HG03103 (cell line): ENCODE measurements at regions not wholly inside any gene's neighbourhood (a gene's known extent, or its start where the extent isn't known, plus 50 kb on each side); places are given as distances from the start of the nearest gene placed in this dataset.
"Not testable (repeated sequence)": the region's sequence is repeated elsewhere in the genome, so short reads cannot be mapped to it uniquely, and the experiment has no call there.

Experiments used
- ATAC-seq: cut with Tn5 transposase; IDR thresholded peaks from one replicate; pipeline ENCODE4 v1.9.1; 2021; ENCODE audit warnings: low read depth; ENCODE audit not compliant: unreplicated experiment

DNA sequence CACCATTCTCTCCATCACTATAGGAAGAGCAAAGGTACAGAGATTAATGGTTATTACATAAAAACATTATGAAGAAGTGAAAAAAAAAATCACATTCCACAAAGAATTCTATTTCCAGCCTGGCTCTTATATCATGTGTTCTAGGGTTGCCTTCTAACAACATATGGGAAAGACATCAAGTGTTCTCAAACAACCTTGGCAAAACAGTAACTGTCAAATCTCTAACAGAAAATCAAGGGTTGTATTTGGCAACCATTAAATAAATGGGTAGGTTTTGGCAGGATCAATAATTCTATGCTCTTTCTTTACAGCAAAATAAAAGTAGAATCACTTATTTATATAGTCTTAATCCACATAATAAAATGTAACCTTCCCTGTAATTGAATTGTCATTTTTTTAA, 728.9 kb downstream of the MAT2B start:
- no peak for ATAC-seq

DNA sequence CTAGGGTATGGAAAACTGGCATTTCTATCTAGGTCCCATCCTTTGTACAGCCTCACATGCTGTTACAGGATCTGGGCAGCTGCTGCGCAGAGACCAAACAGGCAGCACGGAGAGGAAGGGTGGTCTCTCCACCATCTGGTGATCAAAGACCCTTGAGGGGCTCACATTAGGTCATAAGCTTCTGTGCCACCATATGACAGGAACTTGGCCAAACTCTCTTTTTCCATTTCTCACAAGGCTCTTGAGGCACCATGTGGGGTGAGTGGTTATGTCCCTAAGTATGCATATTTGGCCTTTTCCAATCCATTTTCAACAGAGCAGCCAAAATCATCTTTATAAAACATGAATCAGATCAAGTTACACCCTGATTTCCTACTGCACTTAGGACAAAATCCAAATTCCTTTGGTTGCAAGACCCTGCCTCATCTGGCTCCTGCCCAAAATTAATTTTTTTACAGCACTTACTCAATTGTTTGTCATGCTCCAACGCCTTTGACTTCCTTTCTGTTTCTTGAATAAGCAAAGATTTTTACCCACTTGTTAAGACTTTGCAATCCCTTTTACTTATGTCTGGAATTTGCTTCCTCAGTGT, 730.0 kb downstream of the MAT2B start:
- no peak for ATAC-seq

DNA sequence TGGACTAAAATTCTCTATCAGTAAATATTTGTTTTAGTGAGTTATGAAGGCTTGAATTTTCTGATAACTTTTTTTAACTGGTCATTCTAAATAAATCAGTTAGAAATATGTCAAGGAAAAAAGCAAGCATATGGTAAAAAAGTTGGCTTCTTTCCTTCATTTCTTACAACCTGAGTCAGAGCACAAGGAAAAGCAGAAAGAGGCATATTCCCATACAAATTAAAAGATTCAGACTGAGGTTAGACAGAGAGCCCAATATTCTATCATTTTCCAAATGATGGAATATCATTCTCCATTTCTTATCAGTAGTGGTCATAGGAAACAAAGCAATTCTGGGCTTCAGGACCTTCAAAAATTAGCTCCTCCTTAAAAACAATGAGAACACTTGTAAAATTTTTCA, 732.1 kb downstream of the MAT2B start:
- ATAC-seq, result no peak

DNA sequence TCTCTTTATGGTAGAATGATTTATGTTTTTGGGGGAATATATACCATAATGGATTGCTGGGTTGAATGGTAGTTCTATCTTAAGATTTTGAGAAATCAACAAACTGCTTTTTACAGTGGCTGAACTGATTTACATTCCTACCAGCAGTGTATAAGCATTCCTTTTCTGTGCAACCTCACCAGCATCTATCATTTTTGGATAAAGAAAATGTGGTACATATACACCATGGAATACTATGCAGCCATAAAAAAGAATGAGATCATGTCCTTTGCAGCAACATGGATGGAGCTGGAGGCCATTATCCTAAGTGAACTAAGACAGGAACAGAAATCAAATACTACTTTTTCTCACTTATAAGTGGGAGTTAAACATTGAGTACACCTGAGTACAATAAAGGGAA, 746.4 kb downstream of the MAT2B start:
- not testable (repeated sequence) for ATAC-seq

DNA sequence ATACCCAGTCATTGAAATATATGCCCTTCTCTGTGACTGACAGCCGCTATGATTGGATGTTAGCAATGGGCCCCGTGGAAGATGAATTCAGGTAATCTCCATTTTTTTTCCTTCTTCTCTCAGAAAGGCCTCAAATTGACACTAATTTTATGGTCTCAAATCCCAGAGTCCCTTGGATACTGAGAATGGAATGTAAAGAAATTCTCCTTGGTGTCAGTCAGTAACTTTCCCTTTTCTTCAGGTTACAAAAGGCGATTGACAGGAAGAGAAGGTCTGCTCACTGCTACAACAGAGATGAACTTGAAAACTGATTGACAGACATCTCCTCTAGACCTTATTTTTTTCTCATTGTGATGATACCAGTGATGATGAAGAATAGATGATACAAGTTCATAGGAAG, 748.3 kb downstream of the MAT2B start:
- ATAC-seq, result no peak

DNA sequence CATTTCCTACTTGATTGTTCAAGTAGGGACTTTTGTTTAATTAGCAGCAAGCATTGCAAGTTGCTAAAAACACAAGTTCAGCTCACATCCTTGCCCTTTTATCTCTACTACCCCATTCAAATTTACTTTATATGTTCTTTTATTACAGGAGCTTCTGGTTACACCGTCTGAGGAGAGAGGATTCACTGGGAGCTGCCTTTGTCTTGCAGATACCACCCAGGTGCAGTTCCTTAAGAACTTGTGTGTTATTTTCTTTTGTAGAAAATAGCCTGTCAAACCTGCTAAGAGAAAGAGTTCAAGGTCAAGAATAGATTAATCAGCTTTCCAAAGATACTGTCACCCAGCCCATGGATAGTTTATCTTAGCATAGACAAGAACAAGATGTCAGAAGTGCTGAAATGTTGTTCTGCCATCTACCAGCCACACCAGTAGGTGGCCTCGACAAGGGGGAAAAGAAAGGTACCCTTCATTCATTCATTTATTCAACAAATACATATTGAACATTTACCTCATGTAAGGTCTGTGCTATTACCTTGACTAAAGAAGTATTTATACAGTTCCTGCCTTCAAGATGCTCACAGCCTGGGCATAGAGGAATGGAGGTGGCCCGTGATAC, 750.3 kb downstream of the MAT2B start:
- ATAC-seq, result no peak

DNA sequence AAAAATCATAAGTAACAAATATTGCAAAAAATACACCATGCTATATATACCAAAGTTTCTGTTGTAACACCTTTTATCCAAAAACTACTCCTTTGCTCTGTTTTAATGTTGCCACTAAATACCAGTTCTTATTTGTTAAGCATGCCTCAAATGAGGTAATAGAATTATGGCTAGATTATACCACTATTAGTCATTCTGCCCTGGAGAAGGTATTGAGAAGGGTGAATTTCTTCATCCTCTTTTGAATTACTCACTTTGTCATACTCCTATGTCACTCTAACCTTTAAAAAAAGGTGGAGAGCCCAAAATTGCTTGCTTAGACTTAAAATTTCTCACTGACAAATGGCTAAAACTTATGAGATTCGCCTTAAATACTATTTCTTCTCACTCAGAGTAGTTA, 750.9 kb downstream of the MAT2B start:
- ATAC-seq, result no peak

DNA sequence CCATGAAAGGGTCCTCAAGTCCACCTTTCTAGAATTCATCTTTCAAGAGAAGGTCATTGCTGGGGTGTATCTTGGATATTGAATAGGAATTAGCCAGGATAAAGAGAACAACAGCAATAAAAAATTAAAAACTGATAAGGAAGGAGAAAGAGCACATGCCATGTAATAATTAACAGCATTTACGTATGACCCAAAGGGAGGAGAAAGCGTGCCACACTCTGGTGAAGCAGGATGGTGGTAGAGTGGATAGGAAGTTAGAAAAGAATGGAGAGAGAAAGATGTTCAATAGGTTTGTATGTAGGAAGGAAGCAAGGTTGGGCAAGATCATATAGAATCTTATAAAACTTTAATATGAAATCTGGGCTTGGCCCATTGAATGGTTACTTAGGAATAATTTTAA, 751.5 kb downstream of the MAT2B start:
- no peak for ATAC-seq

DNA sequence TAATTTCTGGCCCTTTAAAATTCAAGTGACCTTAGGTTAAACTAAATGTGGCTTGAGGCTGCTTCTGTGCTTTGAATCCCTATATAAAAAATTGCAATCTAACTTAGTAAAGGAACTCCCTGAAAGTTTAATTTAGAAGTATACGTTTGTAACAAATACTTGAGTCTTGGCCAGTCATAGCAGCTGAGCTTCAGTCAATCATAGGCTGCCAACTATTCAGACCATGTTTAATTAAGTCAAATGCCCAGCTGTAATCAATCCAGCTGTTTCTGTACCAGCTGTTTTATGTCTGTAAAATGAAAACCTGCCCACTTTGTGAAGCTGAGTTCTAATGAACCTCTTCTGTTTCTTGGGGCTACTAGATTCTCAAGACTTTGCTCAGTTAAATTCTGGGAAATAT, 760.1 kb downstream of the MAT2B start:
- no peak for ATAC-seq

DNA sequence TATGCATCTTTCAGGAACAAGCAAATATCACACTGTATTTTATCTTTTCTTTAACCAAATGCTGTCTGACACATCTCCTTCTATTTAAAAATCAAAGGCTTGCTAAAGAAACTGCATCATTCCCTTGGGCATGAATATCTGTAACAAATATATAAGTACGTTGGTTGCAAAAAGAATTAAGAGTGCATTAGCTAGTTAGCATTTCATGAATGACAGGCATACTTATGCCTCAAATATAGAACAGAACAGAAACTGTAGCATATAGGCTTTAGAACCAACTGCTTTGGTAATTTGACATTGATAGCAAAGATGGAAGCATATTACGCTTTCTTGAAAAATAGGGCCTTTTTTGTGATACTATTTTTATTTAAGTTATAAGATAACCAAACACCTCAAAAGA, 761.2 kb downstream of the MAT2B start:
- ATAC-seq, result no peak

DNA sequence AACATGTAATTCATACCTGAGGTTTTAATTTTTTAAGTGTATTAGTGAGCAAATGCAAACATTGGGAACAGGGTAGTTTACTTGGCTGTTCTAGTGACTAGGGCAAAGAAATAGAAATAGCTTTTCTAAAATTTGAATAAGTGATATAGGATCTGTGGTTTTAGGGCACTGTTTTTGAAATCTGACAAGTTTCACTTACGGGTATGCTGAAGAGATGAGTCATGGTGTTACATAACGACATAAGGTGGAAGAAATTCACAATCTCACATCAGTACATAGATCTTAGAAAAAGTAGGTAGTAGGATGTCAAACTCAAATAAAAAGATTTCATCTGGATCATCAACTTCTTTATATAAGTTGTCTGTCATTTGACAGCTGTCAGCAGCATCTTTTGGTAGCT, 772.3 kb downstream of the MAT2B start:
- ATAC-seq, result peak; percentile 66

DNA sequence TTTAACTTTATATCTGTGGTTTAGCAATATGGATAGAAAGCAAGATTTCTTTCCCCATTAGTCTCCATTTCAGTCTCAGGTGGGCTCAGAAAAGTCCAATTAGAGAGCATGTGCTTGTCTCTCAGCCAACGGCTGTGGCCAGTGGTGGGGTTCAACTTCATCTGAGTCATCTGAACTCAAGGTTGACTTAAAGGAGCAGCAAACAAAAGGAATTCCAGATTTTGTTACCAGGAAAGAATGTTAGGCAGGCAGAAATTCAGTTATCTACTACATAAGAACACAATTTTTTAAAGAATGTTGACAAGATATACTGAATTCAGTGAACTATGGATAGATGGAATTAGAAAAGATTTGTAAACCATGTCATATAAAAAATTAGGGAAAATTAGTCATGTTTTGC, 784.1 kb downstream of the MAT2B start:
- ATAC-seq, result no peak

DNA sequence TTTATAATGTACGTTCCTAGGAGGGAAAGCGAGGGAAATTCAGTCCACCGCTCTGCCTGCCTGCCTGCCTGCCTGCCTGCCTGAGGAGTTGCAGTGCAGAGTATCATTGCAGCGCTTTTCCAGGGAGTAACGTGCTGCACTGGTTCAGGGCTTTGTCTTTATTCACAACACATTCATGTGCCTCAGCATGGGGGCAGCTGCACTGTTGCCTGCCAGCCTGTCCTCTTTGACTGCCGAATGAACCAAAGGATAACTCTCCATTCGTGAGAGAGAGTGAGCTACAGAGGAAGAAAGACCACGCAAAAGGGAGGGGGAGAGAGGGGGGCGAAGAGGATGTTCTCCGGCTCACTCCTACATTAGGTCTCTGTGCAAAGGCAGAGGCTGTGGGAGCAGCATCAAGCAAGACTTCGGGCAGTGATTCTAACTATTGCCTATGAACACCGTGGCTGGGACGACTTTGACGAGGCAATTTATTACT, 791.2 kb downstream of the MAT2B start:
- ATAC-seq, result no peak

DNA sequence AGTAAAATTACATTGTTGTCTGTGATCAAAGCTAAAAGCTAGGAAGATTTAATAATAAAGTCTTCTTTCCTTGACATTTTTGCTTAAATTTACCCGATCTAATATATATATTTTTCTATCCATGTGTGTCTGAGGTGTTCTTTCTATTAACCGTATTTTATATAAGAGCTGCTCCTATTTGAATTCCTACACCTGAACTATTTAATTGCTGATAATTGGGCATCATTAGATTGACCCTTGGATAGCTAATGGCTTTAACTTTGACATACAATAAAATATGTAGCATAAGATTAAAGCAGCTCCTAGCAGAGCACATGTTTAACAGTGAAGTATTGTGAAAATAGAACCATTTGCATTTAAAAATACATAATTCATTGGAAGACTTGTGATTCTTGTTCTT, 792.7 kb downstream of the MAT2B start:
- ATAC-seq, result no peak

DNA sequence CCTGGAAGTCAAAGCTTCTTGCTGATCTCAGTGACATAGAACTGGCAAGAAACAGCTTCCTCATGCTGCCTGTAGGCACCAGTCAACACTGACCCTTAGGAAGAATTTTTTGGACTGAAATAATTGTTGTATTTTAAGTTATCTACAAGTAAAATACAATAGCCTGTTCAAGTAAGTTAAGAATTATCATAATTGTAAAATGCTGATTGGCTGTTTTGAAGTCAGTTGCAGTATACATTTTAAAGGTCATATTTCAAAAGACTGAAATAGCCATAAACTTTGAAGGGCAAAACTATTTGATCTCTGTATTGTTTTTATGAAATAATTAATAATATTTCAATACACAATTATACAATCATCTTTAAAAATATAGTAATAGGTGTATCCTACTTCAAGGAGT, 794.9 kb downstream of the MAT2B start:
- no peak for ATAC-seq

DNA sequence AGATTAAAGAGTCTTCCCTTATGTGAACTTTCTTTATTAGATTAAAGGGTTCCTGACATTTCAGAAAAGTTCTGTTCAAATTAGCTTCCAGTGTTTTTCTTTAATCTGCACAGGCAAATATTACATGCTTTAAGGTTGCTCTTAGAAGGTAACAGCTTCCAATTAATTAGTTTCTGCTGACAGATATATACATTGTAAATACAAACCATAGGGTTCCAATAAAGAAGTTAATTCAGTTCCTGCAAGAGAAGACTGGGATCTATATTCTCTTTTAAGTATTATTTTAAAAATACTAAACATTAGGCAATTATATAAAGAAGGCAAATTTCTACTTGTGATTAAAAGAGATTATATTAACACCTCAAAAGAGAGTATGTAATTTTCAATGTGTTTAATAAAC, 795.7 kb downstream of the MAT2B start:
- ATAC-seq, result no peak

DNA sequence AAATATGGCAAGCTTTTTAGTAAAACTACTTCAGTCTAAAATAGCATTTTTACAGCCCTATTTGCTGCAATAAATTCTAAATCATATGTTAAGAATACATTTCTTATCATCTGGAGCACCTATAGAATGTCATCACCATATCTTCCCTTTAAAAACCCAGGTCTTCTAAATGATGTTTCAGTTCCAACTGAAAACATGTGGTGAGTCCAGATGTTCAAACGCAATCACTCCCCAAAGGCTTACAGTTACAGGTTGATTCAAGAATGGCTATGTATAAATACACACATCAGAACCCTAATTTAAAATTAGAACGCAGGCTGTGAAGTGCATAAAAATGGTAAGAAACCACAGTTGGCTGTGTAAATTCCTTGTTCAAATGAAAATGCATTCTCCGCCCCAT, 796.3 kb downstream of the MAT2B start:
- ATAC-seq, result no peak

DNA sequence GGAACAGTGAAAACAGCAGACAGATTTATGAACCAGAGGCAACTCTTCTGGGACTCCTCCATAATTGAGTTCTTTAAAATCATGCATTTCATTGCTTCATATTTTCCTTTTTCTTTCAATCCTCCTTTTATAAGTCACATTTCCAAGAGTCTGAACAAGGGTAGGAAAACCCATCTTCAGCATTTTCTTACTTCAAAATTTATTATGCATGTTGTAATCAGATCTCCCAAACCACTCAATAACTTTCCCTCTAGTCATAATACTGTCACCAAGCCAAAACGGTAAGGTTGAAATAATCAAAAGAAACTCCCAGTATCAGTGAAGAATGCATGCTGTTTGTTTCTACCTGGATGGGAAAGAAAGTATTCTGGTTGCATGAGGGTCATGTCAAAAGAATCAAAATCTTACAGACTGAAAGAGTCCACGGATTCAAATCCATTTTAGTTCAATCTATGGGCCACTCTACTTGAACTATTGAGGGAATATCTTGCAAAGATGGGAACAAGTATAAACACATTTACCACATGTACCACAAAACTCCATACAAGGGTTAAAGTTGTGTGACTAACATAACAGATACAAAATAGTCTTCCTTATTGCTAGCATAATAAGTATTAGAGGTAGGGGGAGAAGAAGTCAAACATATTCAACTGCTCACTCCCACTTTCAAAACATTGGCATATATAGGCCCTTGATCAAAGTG, 797.3 kb downstream of the MAT2B start:
- no peak for ATAC-seq

DNA sequence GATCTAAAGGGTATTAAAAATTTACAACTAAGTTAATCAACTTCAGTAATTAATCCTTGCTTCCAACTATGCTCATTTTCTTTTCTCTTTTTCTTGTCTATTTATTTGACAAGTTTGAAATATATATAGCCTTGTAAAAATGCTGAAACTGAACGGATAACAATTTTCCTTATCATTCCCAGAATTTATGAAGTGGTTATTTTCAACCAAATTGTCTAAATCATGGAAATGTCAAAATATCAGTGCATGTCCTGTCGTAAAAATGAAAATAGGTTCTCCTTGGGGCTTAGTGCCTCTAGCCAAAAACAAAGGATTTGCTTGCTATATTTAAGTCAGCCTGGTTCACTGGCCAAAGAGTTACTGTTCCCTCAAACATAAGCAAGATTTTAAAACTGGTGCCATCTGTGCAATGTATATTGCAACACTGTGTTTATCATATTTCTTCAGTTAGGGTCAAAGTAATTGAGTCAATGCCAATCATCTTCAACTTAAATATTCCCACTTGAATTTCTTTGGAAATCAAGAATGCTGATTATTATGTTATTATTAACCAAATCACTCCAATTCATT, 798.3 kb downstream of the MAT2B start:
- ATAC-seq, result no peak

DNA sequence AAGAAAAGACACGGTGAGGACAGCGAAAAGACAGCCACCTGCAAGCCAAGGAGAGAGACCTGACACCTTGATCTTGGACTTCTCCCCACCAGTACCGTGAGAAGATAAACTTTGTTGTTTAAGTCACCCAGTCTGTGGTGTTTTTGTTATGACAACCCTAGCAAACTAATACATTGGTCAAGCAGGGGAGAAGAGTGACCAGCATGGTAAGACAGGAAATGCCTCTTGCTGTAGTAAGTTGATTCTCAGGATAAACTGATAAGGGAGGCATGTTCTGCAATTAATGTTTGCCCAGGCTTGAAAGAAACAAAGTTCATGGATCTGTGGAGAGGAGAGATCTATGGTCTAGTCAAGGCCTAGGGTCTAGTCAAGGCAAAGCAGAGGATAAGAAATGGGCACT, 801.2 kb downstream of the MAT2B start:
- ATAC-seq, result no peak

DNA sequence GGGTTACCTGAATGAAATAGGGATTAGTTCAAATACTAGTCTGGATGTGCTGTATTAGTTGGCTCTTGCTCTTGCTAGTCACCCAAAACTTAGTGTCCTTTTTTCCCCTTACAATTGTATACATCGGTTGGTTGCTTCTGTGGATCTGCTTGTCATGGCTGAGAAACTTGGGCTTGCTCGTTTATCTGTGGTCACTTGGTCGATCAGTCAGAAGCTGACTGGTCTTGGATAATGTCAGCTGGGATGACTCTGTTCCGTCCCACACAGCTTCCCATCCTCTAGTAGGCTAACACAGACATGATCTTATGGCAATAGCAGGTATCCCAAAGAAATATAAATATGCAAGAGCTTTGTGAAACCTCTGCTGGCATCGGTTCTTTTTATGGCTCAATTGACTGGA, 807.4 kb downstream of the MAT2B start:
- no peak for ATAC-seq

DNA sequence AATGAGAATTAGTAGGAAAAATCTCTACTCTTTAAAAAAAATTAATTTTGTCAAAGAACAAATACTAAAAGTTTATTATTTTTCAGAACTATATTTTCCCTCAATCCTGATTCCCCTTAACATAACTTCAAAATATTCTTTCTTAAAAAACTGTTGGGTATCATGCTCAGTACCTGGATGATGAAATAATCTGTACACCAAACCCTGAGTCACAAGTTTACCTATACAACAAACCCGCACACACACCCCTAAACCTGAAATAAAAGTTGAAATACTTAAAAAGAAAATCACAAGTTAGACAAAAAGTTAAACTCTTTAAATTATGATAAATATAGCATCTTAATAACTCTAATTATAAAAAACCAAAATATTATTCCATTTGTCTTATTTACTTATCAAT, 812.3 kb downstream of the MAT2B start:
- ATAC-seq, result no peak
